ENCODE measurements at regions not wholly inside any gene's neighbourhood (a gene's known extent, or its start where the extent isn't known, plus 50 kb on each side); places are given as distances from the start of the nearest gene placed in this dataset.

GRCh38 chrX:10892621-10893225 lies 218.4 kb upstream of the HCCS start:
- H3K27ac ChIP-seq = no peak overlapping the region

DNA sequence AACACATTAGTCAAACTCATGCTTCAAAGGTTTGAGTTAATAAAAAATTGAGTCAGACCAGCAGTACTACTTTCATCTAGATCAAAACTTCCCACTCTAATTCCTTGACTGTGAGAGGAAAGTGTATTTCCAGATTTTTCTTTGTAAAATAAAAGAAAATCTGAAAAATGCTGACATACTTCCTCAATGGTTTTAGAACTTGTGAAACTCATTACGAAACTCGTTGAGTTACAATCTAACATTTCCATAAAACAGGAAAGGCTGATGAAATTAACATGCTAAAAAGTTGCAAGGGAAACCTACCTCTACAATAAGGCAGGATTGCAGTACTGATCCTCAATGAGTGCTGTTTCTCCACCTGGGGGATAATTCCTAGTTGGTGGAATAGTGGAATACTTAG lies 217.8 kb upstream of the HCCS start:
- no peak overlapping the region for H3K27ac ChIP-seq
- H3K4me2 ChIP-seq = no peak overlapping the region
- H3K9me3 ChIP-seq = peaks cover 14% of the 10 kb centered on the region
- no peak for TF ChIP-seq Cebpa-rat (IDR thresholded peaks at IDR 0.05)
- H3K4me1 ChIP-seq = no peaks in the 10 kb centered on the region
- no peaks in the 10 kb centered on the region for H4K20me1 ChIP-seq
- peaks cover 84% of the 10 kb centered on the region for H3K27me3 ChIP-seq
- no peak overlapping the region for H3K9ac ChIP-seq
- H3K4me3 ChIP-seq = no peak overlapping the region
- H3K36me3 ChIP-seq = no peaks in the 10 kb centered on the region

More at GRCh38 chrX:10892621-10893225, 218.4 kb upstream of the HCCS start:
- Histone ChIP-seq H3K9ac (no peak overlapping the region), H3K4me1 (no peaks in the 10 kb centered on the region), H3K9me3 (peaks cover 13% of the 10 kb centered on the region), H3K4me3 (no peak overlapping the region), H4K20me1 (no peaks in the 10 kb centered on the region), H3K27me3 (peaks cover 84% of the 10 kb centered on the region), H3K36me3 (no peaks in the 10 kb centered on the region), H3K4me2 (no peak overlapping the region)
- TF ChIP-seq Cebpa-rat (IDR thresholded peaks at IDR 0.05) = no peak

DNA sequence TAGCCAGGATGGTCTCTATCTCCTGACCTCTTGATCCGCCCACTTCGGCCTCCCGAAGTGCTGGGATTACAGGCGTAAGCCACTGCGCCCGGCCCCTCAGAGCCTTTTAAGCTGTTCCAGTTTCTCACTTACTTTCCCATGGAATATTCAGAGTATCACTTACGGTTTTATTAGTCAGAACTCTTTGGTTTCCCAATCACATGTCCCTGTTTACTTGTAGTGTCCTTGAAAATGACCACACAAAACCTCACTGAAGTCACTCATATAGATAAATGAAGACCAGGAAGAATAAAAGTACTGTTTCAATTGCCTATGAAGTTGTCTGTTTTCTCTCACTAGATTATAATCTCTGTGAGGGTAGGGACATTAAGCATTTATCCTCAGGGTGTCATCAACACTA lies 217.2 kb upstream of the HCCS start:
- no peak for TF ChIP-seq Cebpa-rat (IDR thresholded peaks at IDR 0.05)
- H3K36me3 ChIP-seq = no peaks in the 10 kb centered on the region
- H3K4me3 ChIP-seq = no peak overlapping the region
- H3K9ac ChIP-seq = no peak overlapping the region
- H4K20me1 ChIP-seq = no peaks in the 10 kb centered on the region
- H3K27me3 ChIP-seq = peaks cover 83% of the 10 kb centered on the region
- H3K4me1 ChIP-seq = no peaks in the 10 kb centered on the region
- peaks cover 14% of the 10 kb centered on the region for H3K9me3 ChIP-seq
- H3K4me2 ChIP-seq = no peak overlapping the region
- no peak overlapping the region for H3K27ac ChIP-seq

DNA sequence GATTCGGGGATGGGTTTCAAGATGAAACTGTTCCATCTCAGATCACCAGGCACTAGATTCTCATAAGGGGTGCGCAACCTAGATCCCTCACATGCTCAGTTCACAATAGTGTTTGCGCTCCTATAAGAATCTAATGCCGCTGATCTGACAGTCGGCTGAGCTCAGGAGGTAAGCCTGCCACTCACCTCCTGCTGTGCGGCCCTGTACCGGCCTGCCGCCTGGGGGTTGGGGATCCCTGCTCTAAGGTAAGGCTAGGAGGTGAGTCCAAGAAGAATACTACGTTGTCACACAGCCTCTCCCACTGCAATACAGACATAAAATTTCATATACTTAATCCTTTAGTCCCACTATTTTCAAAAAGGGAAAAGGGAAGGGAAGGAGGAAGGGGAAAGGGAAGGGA lies 213.4 kb upstream of the HCCS start:
- no peak for TF ChIP-seq Cebpa-rat (IDR thresholded peaks at IDR 0.05)
- peaks cover 14% of the 10 kb centered on the region for H3K9me3 ChIP-seq
- no peak overlapping the region for H3K4me3 ChIP-seq
- H3K36me3 ChIP-seq = no peaks in the 10 kb centered on the region
- H3K4me2 ChIP-seq = no peak overlapping the region
- H3K27me3 ChIP-seq = peaks cover 82% of the 10 kb centered on the region
- H4K20me1 ChIP-seq = no peaks in the 10 kb centered on the region
- no peaks in the 10 kb centered on the region for H3K4me1 ChIP-seq
- no peak overlapping the region for H3K27ac ChIP-seq
- H3K9ac ChIP-seq = no peak overlapping the region

DNA sequence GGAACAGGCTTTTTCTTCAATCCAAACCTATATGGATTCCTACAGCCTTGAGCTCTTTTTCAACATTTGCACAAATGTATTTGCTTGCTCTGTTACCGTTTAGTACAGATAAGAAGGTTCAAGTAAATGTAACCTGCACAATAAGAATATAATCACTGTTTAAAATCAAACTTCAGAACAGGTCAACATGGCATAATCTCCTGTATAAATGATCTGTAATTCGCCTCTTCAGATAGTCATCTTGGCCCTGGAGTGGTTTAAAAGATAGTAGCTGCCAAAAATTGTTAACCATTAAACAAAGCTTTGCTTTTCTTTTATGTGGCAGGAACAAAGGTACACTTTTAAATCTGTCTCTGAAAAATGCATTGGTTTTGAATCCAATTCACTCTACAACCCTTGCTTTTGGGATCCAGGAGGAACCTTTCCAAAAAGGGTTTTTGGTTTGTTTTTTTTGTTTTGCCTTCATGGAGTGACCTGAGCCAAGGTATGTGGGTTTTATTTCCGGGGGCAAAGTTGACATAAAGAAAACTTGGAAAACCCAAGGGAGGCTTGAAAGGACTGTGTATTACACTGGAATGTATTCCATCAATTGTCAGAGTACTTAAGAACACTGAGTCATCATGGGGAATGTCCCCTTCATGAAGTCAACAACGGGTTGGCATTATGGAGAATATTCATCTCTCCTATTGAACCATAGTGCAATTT lies 210.4 kb upstream of the HCCS start:
- Histone ChIP-seq H3K4me2 (no peak overlapping the region), H3K36me3 (no peaks in the 10 kb centered on the region), H3K4me3 (no peak overlapping the region), H3K27me3 (peaks cover 80% of the 10 kb centered on the region), H3K4me1 (no peaks in the 10 kb centered on the region), H3K9me3 (peaks cover 14% of the 10 kb centered on the region), H3K27ac (no peak overlapping the region), H4K20me1 (no peaks in the 10 kb centered on the region), H3K9ac (no peak overlapping the region)
- TF ChIP-seq Cebpa-rat (IDR thresholded peaks at IDR 0.05) = no peak

- Histone ChIP-seq H3K9me3 (peaks cover 14% of the 10 kb centered on the region), H4K20me1 (no peaks in the 10 kb centered on the region), H3K4me1 (no peaks in the 10 kb centered on the region), H3K27me3 (peaks cover 81% of the 10 kb centered on the region), H3K36me3 (no peaks in the 10 kb centered on the region), H3K9ac (no peak overlapping the region), H3K27ac (no peak overlapping the region), H3K4me3 (no peak overlapping the region), H3K4me2 (no peak overlapping the region)
- TF ChIP-seq Cebpa-rat (IDR thresholded peaks at IDR 0.05) = no peak
These were observed 209.9 kb upstream of the HCCS start for GRCh38 chrX:10901290-10901633.

DNA sequence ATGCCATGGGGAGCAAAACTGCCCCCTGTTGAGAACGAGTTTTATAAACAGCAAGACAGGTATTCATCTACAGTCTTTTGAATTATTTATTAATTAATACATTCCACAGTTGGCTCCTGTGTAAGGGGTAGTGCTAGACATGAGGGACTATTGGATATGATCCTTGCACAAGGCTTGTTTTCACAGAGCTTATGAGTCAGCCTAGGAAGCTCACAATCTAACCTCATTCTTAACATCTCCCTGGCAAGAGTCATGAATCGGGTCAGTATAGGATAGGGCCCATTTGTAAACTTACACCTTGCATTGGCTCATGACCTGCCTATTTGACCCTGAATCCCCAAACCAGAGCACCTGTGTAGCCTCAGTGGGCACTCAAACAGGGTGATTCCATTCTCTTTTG lies 209.1 kb upstream of the HCCS start:
- Histone ChIP-seq H3K9me3 (peaks cover 16% of the 10 kb centered on the region), H3K4me3 (no peak overlapping the region), H3K4me1 (no peaks in the 10 kb centered on the region), H3K36me3 (no peaks in the 10 kb centered on the region), H4K20me1 (no peaks in the 10 kb centered on the region), H3K27ac (no peak overlapping the region), H3K27me3 (peaks cover 81% of the 10 kb centered on the region), H3K4me2 (no peak overlapping the region), H3K9ac (no peak overlapping the region)
- TF ChIP-seq Cebpa-rat (IDR thresholded peaks at IDR 0.05) = no peak

GRCh38 chrX:10903523-10903922 lies 207.6 kb upstream of the HCCS start:
- no peak for TF ChIP-seq Cebpa-rat (IDR thresholded peaks at IDR 0.05)
- H3K9ac ChIP-seq = no peak overlapping the region
- peaks cover 77% of the 10 kb centered on the region for H3K27me3 ChIP-seq
- no peak overlapping the region for H3K4me2 ChIP-seq
- H3K4me3 ChIP-seq = no peak overlapping the region
- no peaks in the 10 kb centered on the region for H3K36me3 ChIP-seq
- H3K4me1 ChIP-seq = no peaks in the 10 kb centered on the region
- H3K27ac ChIP-seq = no peak overlapping the region
- H4K20me1 ChIP-seq = no peaks in the 10 kb centered on the region
- H3K9me3 ChIP-seq = peaks cover 8% of the 10 kb centered on the region; the same call in 1 of the 2 replicates

- H3K4me2 ChIP-seq = no peak overlapping the region
- peaks cover 2% of the 10 kb centered on the region; the same call in 1 of the 2 replicates for H4K20me1 ChIP-seq
- no peak overlapping the region for H3K27ac ChIP-seq
- no peak overlapping the region for H3K4me3 ChIP-seq
- H3K9ac ChIP-seq = no peak overlapping the region
- peaks cover 79% of the 10 kb centered on the region for H3K27me3 ChIP-seq
- H3K4me1 ChIP-seq = no peaks in the 10 kb centered on the region
- H3K9me3 ChIP-seq = peaks cover 8% of the 10 kb centered on the region; the same call in 1 of the 2 replicates
- no peak for TF ChIP-seq Cebpa-rat (IDR thresholded peaks at IDR 0.05)
- H3K36me3 ChIP-seq = no peaks in the 10 kb centered on the region
These were observed 206.9 kb upstream of the HCCS start for GRCh38 chrX:10904220-10904619.

DNA sequence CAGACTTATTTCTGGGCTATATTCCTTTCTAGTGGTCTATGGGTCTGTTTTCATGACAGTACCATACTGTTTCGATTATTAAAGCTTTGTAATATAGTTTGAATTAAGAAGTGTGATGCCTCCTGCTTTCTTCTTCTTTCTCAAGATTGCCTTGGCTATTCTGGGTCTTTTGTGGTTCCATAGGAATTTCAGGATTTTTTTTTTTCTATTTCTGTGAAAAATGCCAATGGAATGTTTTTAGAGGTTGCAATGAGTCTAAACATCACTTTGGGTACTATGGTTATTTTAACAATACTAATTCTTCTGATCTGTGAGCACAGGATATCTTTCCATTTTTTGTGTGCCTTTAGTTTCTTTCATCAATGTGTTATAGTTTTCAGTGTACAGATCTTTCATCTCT lies 204.3 kb upstream of the HCCS start:
- H3K27ac ChIP-seq = no peak overlapping the region
- H4K20me1 ChIP-seq = peaks cover 4% of the 10 kb centered on the region; the same call in 1 of the 2 replicates
- TF ChIP-seq Cebpa-rat (IDR thresholded peaks at IDR 0.05) = no peak
- no peak overlapping the region for H3K9ac ChIP-seq
- peaks cover 81% of the 10 kb centered on the region for H3K27me3 ChIP-seq
- H3K4me1 ChIP-seq = no peaks in the 10 kb centered on the region
- no peak overlapping the region for H3K4me3 ChIP-seq
- H3K9me3 ChIP-seq = peaks cover 8% of the 10 kb centered on the region; the same call in 1 of the 2 replicates
- H3K4me2 ChIP-seq = no peak overlapping the region
- no peaks in the 10 kb centered on the region for H3K36me3 ChIP-seq

Measured in BLaER1 (cell line).